ENCODE measurements at regions not wholly inside any gene's neighbourhood (a gene's known extent, or its start where the extent isn't known, plus 50 kb on each side); places are given as distances from the start of the nearest gene placed in this dataset.
"Not testable (repeated sequence)": the region's sequence is repeated elsewhere in the genome, so short reads cannot be mapped to it uniquely, and the experiment has no call there.

GRCh38 chr3:188021041-188021440 is 132.9 kb upstream of the LPP start:
- no peak overlapping the region for H3K4me3 ChIP-seq (ENCODE audit: low read depth, low read length)
- TF ChIP-seq CTCF (conservative IDR thresholded peaks at IDR 0.05; ENCODE audit: low read depth, low read length) = no peak
- no peak for DNase-seq (ENCODE audit: low read depth)

- no peak for TF ChIP-seq CTCF (conservative IDR thresholded peaks at IDR 0.05; ENCODE audit: low read depth, low read length)
- no peak overlapping the region for H3K4me3 ChIP-seq (ENCODE audit: low read depth, low read length)
Observed at GRCh38 chr3:188021502-188022040, 132.4 kb upstream of the LPP start.

GRCh38 chr3:188022902-188023301 is 131.1 kb upstream of the LPP start:
- DNase-seq (ENCODE audit: low read depth) = not testable (repeated sequence)

More at GRCh38 chr3:188021502-188022040, 132.4 kb upstream of the LPP start:
- DNase-seq (ENCODE audit: low read depth) = no peak

GRCh38 chr3:188025555-188025954 is 128.4 kb upstream of the LPP start:
- no peak for TF ChIP-seq CTCF (conservative IDR thresholded peaks at IDR 0.05; ENCODE audit: low read depth, low read length)

More at GRCh38 chr3:188022902-188023301, 131.1 kb upstream of the LPP start:
- H3K4me3 ChIP-seq (ENCODE audit: low read depth, low read length) = not testable (repeated sequence)

GRCh38 chr3:188026191-188026968 is 127.6 kb upstream of the LPP start:
- no peak overlapping the region for H3K4me3 ChIP-seq (ENCODE audit: low read depth, low read length)
- DNase-seq (ENCODE audit: low read depth) = peak; percentile 97
- no peak for TF ChIP-seq CTCF (conservative IDR thresholded peaks at IDR 0.05; ENCODE audit: low read depth, low read length)

More at GRCh38 chr3:188025555-188025954, 128.4 kb upstream of the LPP start:
- DNase-seq (ENCODE audit: low read depth) = no peak
- H3K4me3 ChIP-seq (ENCODE audit: low read depth, low read length) = no peak overlapping the region

GRCh38 chr3:188031121-188031520 is 122.8 kb upstream of the LPP start:
- TF ChIP-seq CTCF (conservative IDR thresholded peaks at IDR 0.05; ENCODE audit: low read depth, low read length) = no peak
- no peak overlapping the region for H3K4me3 ChIP-seq (ENCODE audit: low read depth, low read length)
- DNase-seq (ENCODE audit: low read depth) = no peak

- no peak for TF ChIP-seq CTCF (conservative IDR thresholded peaks at IDR 0.05; ENCODE audit: low read depth, low read length)
- H3K4me3 ChIP-seq (ENCODE audit: low read depth, low read length) = no peak overlapping the region
- no peak for DNase-seq (ENCODE audit: low read depth)
Observed at GRCh38 chr3:188034989-188035388, 119.0 kb upstream of the LPP start.
